Astrocyte of the hippocampus (primary cell): ENCODE measurements at regions not wholly inside any gene's neighbourhood (a gene's known extent, or its start where the extent isn't known, plus 50 kb on each side); places are given as distances from the start of the nearest gene placed in this dataset.
A peak's percentile ranks its signal among the peaks of the same experiment; 100 is the strongest.
"Not testable (repeated sequence)": the region's sequence is repeated elsewhere in the genome, so short reads cannot be mapped to it uniquely, and the experiment has no call there.

ENCODE experiments used
- DNase-seq: peaks from one replicate; pipeline ENCODE4 v3.0.0; 2011; ENCODE audit warnings: low read depth, low spot score

GRCh38 chr17:34012709-34013375, 242.2 kb upstream of the CCL2 start:
- DNase-seq = no peak

GRCh38 chr17:34015253-34015652, 239.8 kb upstream of the CCL2 start:
- DNase-seq = no peak

DNA sequence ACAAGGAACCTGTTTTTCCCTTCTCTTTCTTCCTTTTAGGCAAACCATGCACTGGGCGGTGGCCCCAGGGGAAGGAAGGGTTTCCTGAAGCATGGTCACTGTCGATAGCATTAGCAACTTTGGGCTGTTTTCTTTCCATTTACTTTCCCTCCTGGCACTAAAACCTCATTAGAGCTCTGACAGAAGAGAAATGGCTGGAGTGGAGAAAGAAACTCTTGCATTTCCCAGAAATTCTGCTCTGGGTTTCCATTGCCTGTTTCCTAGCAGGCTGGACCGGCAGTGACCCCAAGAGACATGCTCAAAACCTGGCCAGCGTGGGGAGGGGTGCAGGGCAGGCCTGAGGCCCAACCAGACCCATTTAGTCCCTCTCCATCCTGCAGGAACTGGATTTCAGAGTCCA, 230.7 kb upstream of the CCL2 start:
- no peak for DNase-seq

GRCh38 chr17:34024806-34025551, 230.1 kb upstream of the CCL2 start:
- DNase-seq = no peak

GRCh38 chr17:34030601-34031000, 224.5 kb upstream of the CCL2 start:
- not testable (repeated sequence) for DNase-seq

- DNase-seq = not testable (repeated sequence)
Measured at GRCh38 chr17:34032305-34032704, 222.8 kb upstream of the CCL2 start.

- not testable (repeated sequence) for DNase-seq
Measured at GRCh38 chr17:34038786-34039185, 216.3 kb upstream of the CCL2 start.

GRCh38 chr17:34039213-34039612, 215.9 kb upstream of the CCL2 start:
- not testable (repeated sequence) for DNase-seq

DNA sequence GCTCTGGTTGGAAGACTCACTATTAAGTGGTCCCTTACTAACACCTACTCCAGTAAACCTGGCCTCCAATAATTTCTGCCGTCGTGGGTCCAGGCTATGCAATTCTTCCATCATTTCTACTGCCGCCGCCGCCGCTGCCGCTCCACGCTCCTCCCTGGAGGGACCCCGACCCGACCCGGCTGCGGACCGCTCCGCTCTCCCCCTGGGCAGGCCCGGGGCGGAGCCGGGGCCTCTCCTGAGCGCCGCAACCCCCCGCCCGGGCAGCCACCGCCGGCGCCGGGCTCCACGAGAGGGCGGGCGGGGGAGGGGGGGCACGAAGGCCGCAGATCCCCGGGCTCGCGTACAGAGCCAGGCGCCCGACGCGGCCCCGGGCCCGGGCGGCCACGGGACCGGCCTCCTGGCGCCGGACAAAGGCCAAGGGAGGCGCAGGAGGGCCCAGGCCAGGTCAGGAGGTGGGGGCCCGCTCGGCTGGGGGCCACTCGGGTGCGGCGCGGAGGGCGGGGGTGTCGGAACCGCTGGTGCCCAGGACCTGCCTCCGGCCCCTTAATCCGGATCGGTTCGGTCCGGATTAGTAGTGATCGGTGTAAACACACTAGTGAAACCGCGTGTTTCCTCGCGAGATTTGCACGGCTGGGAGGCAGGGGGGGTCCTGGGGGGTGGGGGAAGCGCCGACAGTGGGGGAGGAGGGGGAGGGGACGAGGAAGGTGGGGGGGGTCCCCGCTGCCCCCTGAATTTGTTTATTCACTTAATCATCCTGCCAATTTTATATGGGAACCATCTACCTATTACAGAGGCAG, 215.1 kb upstream of the CCL2 start:
- DNase-seq = peak; percentile 22

GRCh38 chr17:34045990-34046389, 209.1 kb upstream of the CCL2 start:
- no peak for DNase-seq

GRCh38 chr17:34051046-34051445, 204.0 kb upstream of the CCL2 start:
- no peak for DNase-seq

DNA sequence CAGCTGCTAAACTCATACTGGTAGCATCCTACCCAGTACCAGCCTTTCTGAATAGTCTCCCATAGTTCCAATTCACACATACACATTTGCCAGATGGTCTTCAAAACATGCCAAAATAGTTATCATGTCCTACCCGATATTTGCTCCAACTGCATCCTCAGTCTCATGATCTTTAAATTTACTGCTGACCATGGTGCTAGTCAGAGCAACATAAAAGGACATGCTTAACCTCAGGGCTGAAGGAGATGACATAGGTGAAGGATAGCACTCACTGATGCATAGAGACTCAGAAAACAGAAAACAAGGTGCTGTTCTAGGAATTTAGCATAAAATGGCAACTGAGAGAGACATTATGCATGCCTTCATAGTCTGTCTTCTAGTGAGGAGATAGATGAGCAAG, 200.6 kb upstream of the CCL2 start:
- DNase-seq = no peak

- no peak for DNase-seq
Measured at GRCh38 chr17:34055606-34056005, 199.5 kb upstream of the CCL2 start.

DNA sequence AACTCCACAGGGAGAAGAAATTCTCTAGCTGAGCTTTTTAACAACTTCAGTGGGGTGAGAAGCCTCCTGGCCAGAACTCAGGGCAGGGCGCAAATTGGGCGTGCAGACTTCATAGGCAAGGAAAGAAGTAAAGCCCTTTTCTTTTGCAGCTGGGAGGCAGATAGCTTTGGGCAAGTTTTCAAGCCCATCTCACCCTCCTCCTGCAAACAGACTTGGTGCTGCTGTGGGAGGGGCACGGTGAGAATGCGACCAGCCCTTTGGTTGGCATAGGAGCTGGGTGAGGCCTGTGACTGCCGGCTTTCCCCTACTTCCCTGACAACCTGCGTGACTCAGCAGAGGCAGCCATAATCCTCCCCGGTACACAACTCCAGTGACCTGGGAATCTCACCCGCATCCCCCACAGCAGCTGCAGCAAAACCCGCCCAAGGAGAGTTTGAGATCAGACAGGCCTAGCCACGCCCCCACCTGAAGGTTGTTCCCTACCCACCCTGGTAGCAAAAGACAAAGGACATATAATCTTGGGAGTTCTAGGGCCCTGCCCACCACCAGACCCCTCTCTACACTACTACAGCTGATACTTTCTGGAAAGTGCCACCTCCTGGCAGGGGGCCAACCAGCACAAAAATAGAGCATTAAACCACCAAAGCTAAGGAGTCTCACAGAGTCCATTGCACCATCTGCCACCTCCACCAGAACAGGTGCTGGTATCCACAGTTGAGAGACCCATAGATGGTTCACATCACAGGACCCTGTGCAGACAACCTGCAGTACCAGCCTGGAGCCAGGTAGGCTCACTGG, 195.5 kb upstream of the CCL2 start:
- no peak for DNase-seq

DNA sequence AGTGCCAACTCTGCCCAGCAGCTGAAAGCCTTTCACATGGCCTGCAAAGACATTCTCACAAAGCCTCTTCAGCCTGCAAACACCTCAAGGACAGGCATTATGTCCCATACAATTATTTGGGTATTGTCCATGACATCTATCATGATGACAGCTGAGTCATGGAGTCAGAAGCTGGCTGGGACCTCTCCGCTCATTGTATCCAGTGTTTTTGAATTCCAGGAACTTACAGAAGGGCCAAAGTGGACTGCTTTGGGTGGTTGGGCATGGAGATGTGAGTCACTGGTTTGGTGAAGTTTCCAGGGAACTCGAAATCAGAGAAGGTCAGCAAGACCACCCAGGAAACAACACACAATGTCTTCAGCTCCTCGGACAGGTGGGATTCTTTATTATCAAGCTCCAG, 188.6 kb upstream of the CCL2 start:
- DNase-seq = no peak

GRCh38 chr17:34067011-34067410, 188.1 kb upstream of the CCL2 start:
- DNase-seq = no peak

GRCh38 chr17:34068571-34068970, 186.5 kb upstream of the CCL2 start:
- DNase-seq = no peak

- DNase-seq = no peak
Measured at GRCh38 chr17:34070712-34071111, 184.4 kb upstream of the CCL2 start.

DNA sequence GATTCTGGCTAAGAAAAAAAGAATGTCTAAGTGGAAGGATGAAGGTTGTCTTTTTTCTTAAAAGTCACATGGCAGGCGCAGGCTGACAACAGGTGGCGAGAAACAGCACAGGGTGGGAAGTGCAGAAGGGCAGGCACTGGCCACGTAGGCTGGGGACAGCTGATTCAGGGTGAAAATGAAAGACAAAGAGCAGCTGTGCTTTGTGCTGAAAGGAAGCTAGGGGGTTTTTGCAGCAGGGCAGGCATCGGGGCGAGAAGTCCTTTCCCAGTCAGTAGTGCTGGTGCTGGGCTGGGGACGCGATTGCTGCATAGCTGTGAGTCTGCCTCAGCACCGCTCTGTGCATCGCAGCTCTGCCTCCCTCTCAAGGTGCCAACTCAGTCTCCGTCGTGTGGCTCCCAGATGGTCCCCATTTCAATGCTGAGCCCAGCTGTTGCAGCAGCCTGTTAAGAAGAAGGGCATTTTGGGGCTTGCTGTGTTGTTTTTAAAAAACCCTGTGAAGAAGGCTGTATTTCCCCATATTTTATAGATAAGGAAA, 183.1 kb upstream of the CCL2 start:
- no peak for DNase-seq

DNA sequence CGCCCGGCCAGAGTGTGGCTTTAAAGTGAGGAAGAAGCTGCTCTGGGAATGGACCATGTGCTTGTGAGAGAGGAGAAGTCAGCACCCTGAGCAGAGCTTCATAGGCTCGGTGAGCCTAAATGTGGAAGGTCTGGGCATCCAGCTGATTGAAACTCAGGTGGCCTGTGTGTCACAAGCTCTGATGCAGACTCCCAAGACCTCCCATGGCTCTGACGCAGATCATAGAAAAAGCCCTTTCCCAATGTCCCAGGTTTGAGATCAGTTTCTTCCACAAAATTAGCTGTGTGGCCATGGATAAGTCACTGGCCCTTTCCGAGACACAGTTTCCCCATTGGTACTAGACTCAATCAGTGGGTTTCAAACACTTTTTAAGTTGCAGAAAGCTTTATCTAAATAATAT, 180.0 kb upstream of the CCL2 start:
- no peak for DNase-seq
